HCT116 (cell line): ENCODE measurements at regions not wholly inside any gene's neighbourhood (a gene's known extent, or its start where the extent isn't known, plus 50 kb on each side); places are given as distances from the start of the nearest gene placed in this dataset.

Experiments used
- ATAC-seq: fragments of 200-7000 bp; cut with Tn5 transposase; 2 replicates; pipeline ENCODE4 v1.9.1; 2020; ENCODE audit warnings: mild to moderate bottlenecking, moderate library complexity
- BruUV-seq: library from RNA; stranded (reverse); fragments of 400-500 nt; replicated peaks from 2 replicates; lab custom pipeline; 2021; lab: Mats Ljungman, UMichigan
- CTCF ChIA-PET: fragments of 300-600 bp; sonication (Branson Sonifier 250); formaldehyde crosslinking; loops from one replicate; lab custom pipeline; 2021; ENCODE audit warnings: antibody characterized with exemption; lab: Charles Lee
- POLR2A ChIA-PET: fragments of 300-600, 350-600 bp; sonication (Branson Sonifier 250); formaldehyde crosslinking; loops from one replicate; lab custom pipeline; 2021; ENCODE audit warnings: antibody characterized with exemption; lab: Charles Lee
- RAD21 ChIA-PET, 2 experiments: fragments of 300-600 bp; sonication (Branson Sonifier 250); formaldehyde crosslinking; loops; one replicate each; lab custom pipeline; 2023; ENCODE audit warnings: low total read pairs in 2 of 2; ENCODE audit not compliant: uncharacterized antibody in 2 of 2, unreplicated experiment in 2 of 2, low non-redundant PET in 1 of 2; lab: Charles Lee
- DNase-seq: peaks from one replicate; pipeline ENCODE4 v3.0.0-alpha.2; 2010; ENCODE audit warnings: low read depth, low spot score
- H2AFZ ChIP-seq: fragments of 200-600 bp; shearing (Covaris generic), sonication (generic); 2 replicates; pipeline ENCODE4 v1.6.1; 2017; ENCODE audit warnings: low read depth, mixed run types, mixed read lengths, antibody characterized with exemption, low read length; ENCODE audit not compliant: poor library complexity, severe bottlenecking
- H3K27ac ChIP-seq: 2 replicates; pipeline ENCODE4 v1.5.1; 2012; ENCODE audit warnings: low read depth, low read length
- H3K27me3 ChIP-seq: fragments of 200-600 bp; sonication (generic); 2 replicates; pipeline ENCODE4 v1.6.1; 2016; ENCODE audit warnings: mixed run types, low read length, mixed read lengths; ENCODE audit not compliant: insufficient read depth
- H3K36me3 ChIP-seq, 2 experiments: fragments of 200-500 bp in 1 of 2; fragments of 200-600 bp in 1 of 2; sonication (Bioruptor generic) in 1 of 2; sonication (generic) in 1 of 2; 2 replicates each; pipeline versions ENCODE4 v1.5.1 to v1.6.1; 2014 to 2016; ENCODE audit warnings: low read length in 2 of 2, inconsistent platforms in 1 of 2, mixed read lengths in 1 of 2, mixed run types in 1 of 2; ENCODE audit not compliant: insufficient read depth in 2 of 2, control insufficient read depth in 1 of 2
- H3K4me1 ChIP-seq, 2 experiments: fragments of 200-600 bp in 1 of 2; sonication (generic) in 1 of 2; 2 replicates each; pipeline versions ENCODE4 v1.5.1 to v1.6.1; 2012 to 2017; ENCODE audit warnings: low read length in 2 of 2, inconsistent platforms in 1 of 2, mild to moderate bottlenecking in 1 of 2, mixed read lengths in 1 of 2, mixed run types in 1 of 2, moderate library complexity in 1 of 2; ENCODE audit not compliant: insufficient read depth in 2 of 2, control insufficient read depth in 1 of 2
- H3K4me2 ChIP-seq: fragments of 200-600 bp; sonication (generic); 2 replicates; pipeline ENCODE4 v1.6.1; 2017; ENCODE audit warnings: mixed run types, low read length, mixed read lengths
- H3K4me3 ChIP-seq, 2 experiments: fragments of 200-600 bp in 1 of 2; sonication (generic) in 1 of 2; replicated peaks in 1 of 2; 2 replicates each; pipeline ENCODE4 v1.5.1; 2011 to 2016; ENCODE audit warnings: low read length in 2 of 2, control low read depth in 1 of 2, low read depth in 1 of 2, mild to moderate bottlenecking in 1 of 2, mixed read lengths in 1 of 2, mixed run types in 1 of 2
- H3K79me2 ChIP-seq: fragments of 200-600 bp; sonication (generic); 2 replicates; pipeline ENCODE4 v1.6.1; 2017; ENCODE audit warnings: mild to moderate bottlenecking, mixed run types, low read length, moderate library complexity, mixed read lengths; ENCODE audit not compliant: insufficient read depth
- H3K9ac ChIP-seq: fragments of 200-600 bp; sonication (generic); 2 replicates; pipeline ENCODE4 v1.6.1; 2016; ENCODE audit warnings: low read length, mixed read lengths
- H3K9me2 ChIP-seq: fragments of 200-600 bp; sonication (generic), shearing (Covaris generic); 2 replicates; pipeline ENCODE4 v1.6.1; 2017; ENCODE audit warnings: mixed run types, mild to moderate bottlenecking, moderate library complexity; ENCODE audit not compliant: insufficient read depth
- H3K9me3 ChIP-seq, 2 experiments: fragments of 200-500 bp in 1 of 2; fragments of 200-600 bp in 1 of 2; sonication (Bioruptor generic) in 1 of 2; sonication (generic) in 1 of 2; 2 replicates each; pipeline ENCODE4 v1.6.1; 2014 to 2017; ENCODE audit warnings: low read length in 2 of 2, mixed read lengths in 2 of 2, inconsistent platforms in 1 of 2, low read depth in 1 of 2, mild to moderate bottlenecking in 1 of 2, mixed run types in 1 of 2, moderate library complexity in 1 of 2; ENCODE audit not compliant: control insufficient read depth in 1 of 2, insufficient read depth in 1 of 2
- H4K20me1 ChIP-seq: fragments of 200-600 bp; sonication (generic), shearing (Covaris generic); 2 replicates; pipeline ENCODE4 v1.6.1; 2017; ENCODE audit warnings: mixed run types, mild to moderate bottlenecking, moderate library complexity; ENCODE audit not compliant: insufficient read depth
- ELF1 ChIP-seq: IDR thresholded peaks from 2 replicates; pipeline ENCODE4 v1.6.1; 2012; ENCODE audit warnings: low read depth, borderline replicate concordance
- EZH2 ChIP-seq: fragments of 200-600 bp; sonication (generic); IDR thresholded peaks from 2 replicates; pipeline ENCODE4 v1.6.1; 2017; ENCODE audit warnings: antibody characterized with exemption, mixed run types
- EZH2phosphoT487 ChIP-seq: fragments of 200-600 bp; IDR thresholded peaks from 2 replicates; pipeline ENCODE4 v1.6.1; 2018; ENCODE audit warnings: antibody characterized with exemption, borderline replicate concordance
- MAX ChIP-seq: IDR thresholded peaks from 2 replicates; pipeline ENCODE4 v1.6.1; 2012
- TCF7L2 ChIP-seq: IDR thresholded peaks from 2 replicates; pipeline ENCODE4 v1.7.0; 2011; ENCODE audit warnings: borderline replicate concordance, inconsistent platforms; ENCODE audit not compliant: insufficient read depth, insufficient read length; ENCODE audit errors: extremely low read depth
- ZBTB33 ChIP-seq: IDR thresholded peaks from 2 replicates; pipeline ENCODE4 v1.6.1; 2011; ENCODE audit warnings: mild to moderate bottlenecking, low read length, moderate library complexity; ENCODE audit not compliant: insufficient replicate concordance; ENCODE audit errors: extremely low read depth
- ZNF274 ChIP-seq: fragments of 200-500 bp; sonication (Bioruptor generic); IDR thresholded peaks from 2 replicates; pipeline ENCODE4 v1.6.1; 2014; ENCODE audit warnings: mild to moderate bottlenecking, low read depth, low read length, inconsistent platforms
- intact Hi-C: fragments of 100-400 bp; cut with micrococcal nuclease; formaldehyde crosslinking; loops from 2 replicates; pipeline ENCODE4 v1.10.0; 2022

- H3K9ac ChIP-seq, result no peak overlapping the region
- no peaks in the 10 kb centered on the region for H3K79me2 ChIP-seq
- peaks cover 0 to 6% of the 10 kb centered on the region in 2 experiments; a peak in 1 of 4 replicates for H3K4me1 ChIP-seq
- H3K9me3 ChIP-seq, result no peaks in the 10 kb centered on the region
- no peak overlapping the region for H3K27ac ChIP-seq
- H3K9me2 ChIP-seq, result no peaks in the 10 kb centered on the region
- BruUV-seq, result no TSS peak
- POLR2A ChIA-PET, result no interaction called here
- RAD21 ChIA-PET, result no interaction called here
- intact Hi-C loops, result no loop called here
- peak; percentile 21 for DNase-seq
- no peak for ATAC-seq
- CTCF ChIA-PET, result no interaction called here
- H2AFZ ChIP-seq, result no peak overlapping the region
- no peaks in the 10 kb centered on the region for H4K20me1 ChIP-seq
- no peaks in the 10 kb centered on the region for H3K36me3 ChIP-seq
- H3K4me3 ChIP-seq, result no peak overlapping the region
- TF ChIP-seq EZH2 (no peak), ZBTB33 (no peak), ZNF274 (no peak), EZH2phosphoT487 (no peak), TCF7L2 (no peak), ELF1 (no peak)
- TF ChIP-seq, all 23 proteins: peak for 0
- Histone ChIP-seq H3K4me2 (no peak overlapping the region), H3K27me3 (no peaks in the 10 kb centered on the region)
These were observed 736.5 kb downstream of the KCNJ2 start for GRCh38 chr17:70905796-70906195.

- Histone ChIP-seq H3K36me3 (no peaks in the 10 kb centered on the region), H3K9me2 (no peaks in the 10 kb centered on the region), H3K27me3 (no peaks in the 10 kb centered on the region), H4K20me1 (no peaks in the 10 kb centered on the region), H2AFZ (no peak overlapping the region), H3K4me2 (no peak overlapping the region), H3K27ac (no peak overlapping the region), H3K4me1 (peaks cover 0 to 6% of the 10 kb centered on the region in 2 experiments; a peak in 1 of 4 replicates), H3K9ac (no peak overlapping the region), H3K4me3 (no peak overlapping the region), H3K9me3 (no peaks in the 10 kb centered on the region), H3K79me2 (no peaks in the 10 kb centered on the region)
- BruUV-seq, result no TSS peak
- TF ChIP-seq TCF7L2 (peak; percentile 38), MAX (no peak)
- ChIA-PET POLR2A (no interaction called here), CTCF (no interaction called here), RAD21 (no interaction called here)
- intact Hi-C loops, result no loop called here
- ATAC-seq, result no peak
- DNase-seq, result no peak
These were observed 737.5 kb downstream of the KCNJ2 start for GRCh38 chr17:70906808-70907207.
